ENCODE measurements at regions not wholly inside any gene's neighbourhood (a gene's known extent, or its start where the extent isn't known, plus 50 kb on each side); places are given as distances from the start of the nearest gene placed in this dataset.

- Histone ChIP-seq H3K4me3 (ENCODE audit: low read length in 3 of 3) (no peak overlapping the region), H3K9ac (ENCODE audit: low read depth in 1 of 3, low read length in 3 of 3) (no peak overlapping the region), H3K27ac (ENCODE audit: low read depth, low read length) (no peak overlapping the region), H3K4me1 (ENCODE audit: control insufficient read depth in 3 of 3, insufficient read depth in 3 of 3, low read length in 3 of 3) (no peaks in the 10 kb centered on the region), H3K27me3 (ENCODE audit: control insufficient read depth in 3 of 3, insufficient read depth in 3 of 3, low read length in 3 of 3) (peaks cover 0 to 4% (median 0%) of the 10 kb centered on the region in 3 donors), H3K9me3 (ENCODE audit: control insufficient read depth in 3 of 3, low read length in 3 of 3) (no peaks in the 10 kb centered on the region), H3K36me3 (ENCODE audit: control insufficient read depth in 3 of 3, insufficient read depth in 3 of 3, low read length in 3 of 3) (no peaks in the 10 kb centered on the region)
Observed at GRCh38 chr2:118279005-118279404, 190.7 kb downstream of the INSIG2 start.

- no peak overlapping the region for H3K27ac ChIP-seq (ENCODE audit: low read depth, low read length)
- H3K27me3 ChIP-seq (ENCODE audit: control insufficient read depth in 3 of 3, insufficient read depth in 3 of 3, low read length in 3 of 3) = peaks cover 0 to 4% (median 0%) of the 10 kb centered on the region in 3 donors
- no peaks in the 10 kb centered on the region for H3K36me3 ChIP-seq (ENCODE audit: control insufficient read depth in 3 of 3, insufficient read depth in 3 of 3, low read length in 3 of 3)
- no peak overlapping the region for H3K4me3 ChIP-seq (ENCODE audit: low read length in 3 of 3)
- no peaks in the 10 kb centered on the region for H3K4me1 ChIP-seq (ENCODE audit: control insufficient read depth in 3 of 3, insufficient read depth in 3 of 3, low read length in 3 of 3)
- no peak overlapping the region for H3K9ac ChIP-seq (ENCODE audit: low read depth in 1 of 3, low read length in 3 of 3)
- no peaks in the 10 kb centered on the region for H3K9me3 ChIP-seq (ENCODE audit: control insufficient read depth in 3 of 3, low read length in 3 of 3)
Observed at GRCh38 chr2:118278046-118278445, 189.8 kb downstream of the INSIG2 start.

GRCh38 chr2:118274841-118275510 is 186.7 kb downstream of the INSIG2 start:
- no peak overlapping the region for H3K4me3 ChIP-seq (ENCODE audit: low read length in 3 of 3)
- H3K27ac ChIP-seq (ENCODE audit: low read depth, low read length) = no peak overlapping the region
- no peaks in the 10 kb centered on the region for H3K9me3 ChIP-seq (ENCODE audit: control insufficient read depth in 3 of 3, low read length in 3 of 3)
- H3K4me1 ChIP-seq (ENCODE audit: control insufficient read depth in 3 of 3, insufficient read depth in 3 of 3, low read length in 3 of 3) = no peaks in the 10 kb centered on the region
- H3K36me3 ChIP-seq (ENCODE audit: control insufficient read depth in 3 of 3, insufficient read depth in 3 of 3, low read length in 3 of 3) = no peaks in the 10 kb centered on the region
- H3K27me3 ChIP-seq (ENCODE audit: control insufficient read depth in 3 of 3, insufficient read depth in 3 of 3, low read length in 3 of 3) = peaks cover 0 to 4% (median 0%) of the 10 kb centered on the region in 3 donors
- H3K9ac ChIP-seq (ENCODE audit: low read depth in 1 of 3, low read length in 3 of 3) = no peak overlapping the region

GRCh38 chr2:118272391-118272790 is 184.1 kb downstream of the INSIG2 start:
- no peak overlapping the region for H3K4me3 ChIP-seq (ENCODE audit: low read length in 3 of 3)
- H3K4me1 ChIP-seq (ENCODE audit: control insufficient read depth in 3 of 3, insufficient read depth in 3 of 3, low read length in 3 of 3) = peaks cover 0 to 3% (median 0%) of the 10 kb centered on the region in 3 donors
- H3K36me3 ChIP-seq (ENCODE audit: control insufficient read depth in 3 of 3, insufficient read depth in 3 of 3, low read length in 3 of 3) = no peaks in the 10 kb centered on the region
- H3K27me3 ChIP-seq (ENCODE audit: control insufficient read depth in 3 of 3, insufficient read depth in 3 of 3, low read length in 3 of 3) = no peaks in the 10 kb centered on the region
- no peak overlapping the region for H3K9ac ChIP-seq (ENCODE audit: low read depth in 1 of 3, low read length in 3 of 3)
- H3K27ac ChIP-seq (ENCODE audit: low read depth, low read length) = no peak overlapping the region
- no peaks in the 10 kb centered on the region for H3K9me3 ChIP-seq (ENCODE audit: control insufficient read depth in 3 of 3, low read length in 3 of 3)

GRCh38 chr2:118269408-118270051 is 181.3 kb downstream of the INSIG2 start:
- Histone ChIP-seq H3K36me3 (ENCODE audit: control insufficient read depth in 3 of 3, insufficient read depth in 3 of 3, low read length in 3 of 3) (no peaks in the 10 kb centered on the region), H3K27ac (ENCODE audit: low read depth, low read length) (no peak overlapping the region), H3K4me1 (ENCODE audit: control insufficient read depth in 3 of 3, insufficient read depth in 3 of 3, low read length in 3 of 3) (peaks cover 0 to 3% (median 0%) of the 10 kb centered on the region in 3 donors), H3K9me3 (ENCODE audit: control insufficient read depth in 3 of 3, low read length in 3 of 3) (no peaks in the 10 kb centered on the region), H3K27me3 (ENCODE audit: control insufficient read depth in 3 of 3, insufficient read depth in 3 of 3, low read length in 3 of 3) (no peaks in the 10 kb centered on the region), H3K4me3 (ENCODE audit: low read length in 3 of 3) (no peak overlapping the region), H3K9ac (ENCODE audit: low read depth in 1 of 3, low read length in 3 of 3) (no peak overlapping the region)

GRCh38 chr2:118268268-118268667 is 180.0 kb downstream of the INSIG2 start:
- no peak overlapping the region for H3K9ac ChIP-seq (ENCODE audit: low read depth in 1 of 3, low read length in 3 of 3)
- H3K27ac ChIP-seq (ENCODE audit: low read depth, low read length) = no peak overlapping the region
- H3K27me3 ChIP-seq (ENCODE audit: control insufficient read depth in 3 of 3, insufficient read depth in 3 of 3, low read length in 3 of 3) = no peaks in the 10 kb centered on the region
- peaks cover 0 to 3% (median 0%) of the 10 kb centered on the region in 3 donors for H3K4me1 ChIP-seq (ENCODE audit: control insufficient read depth in 3 of 3, insufficient read depth in 3 of 3, low read length in 3 of 3)
- no peaks in the 10 kb centered on the region for H3K9me3 ChIP-seq (ENCODE audit: control insufficient read depth in 3 of 3, low read length in 3 of 3)
- H3K4me3 ChIP-seq (ENCODE audit: low read length in 3 of 3) = no peak overlapping the region
- H3K36me3 ChIP-seq (ENCODE audit: control insufficient read depth in 3 of 3, insufficient read depth in 3 of 3, low read length in 3 of 3) = no peaks in the 10 kb centered on the region

GRCh38 chr2:118265873-118266455 is 177.7 kb downstream of the INSIG2 start:
- peaks cover 0 to 2% (median 0%) of the 10 kb centered on the region in 3 donors for H3K9me3 ChIP-seq (ENCODE audit: control insufficient read depth in 3 of 3, low read length in 3 of 3)
- H3K27ac ChIP-seq (ENCODE audit: low read depth, low read length) = no peak overlapping the region
- H3K27me3 ChIP-seq (ENCODE audit: control insufficient read depth in 3 of 3, insufficient read depth in 3 of 3, low read length in 3 of 3) = no peaks in the 10 kb centered on the region
- H3K9ac ChIP-seq (ENCODE audit: low read depth in 1 of 3, low read length in 3 of 3) = no peak overlapping the region
- H3K4me1 ChIP-seq (ENCODE audit: control insufficient read depth in 3 of 3, insufficient read depth in 3 of 3, low read length in 3 of 3) = peaks cover 0 to 3% (median 0%) of the 10 kb centered on the region in 3 donors
- no peaks in the 10 kb centered on the region for H3K36me3 ChIP-seq (ENCODE audit: control insufficient read depth in 3 of 3, insufficient read depth in 3 of 3, low read length in 3 of 3)
- no peak overlapping the region for H3K4me3 ChIP-seq (ENCODE audit: low read length in 3 of 3)

- no peak overlapping the region for H3K4me3 ChIP-seq (ENCODE audit: low read length in 3 of 3)
- no peak overlapping the region for H3K9ac ChIP-seq (ENCODE audit: low read depth in 1 of 3, low read length in 3 of 3)
- H3K27me3 ChIP-seq (ENCODE audit: control insufficient read depth in 3 of 3, insufficient read depth in 3 of 3, low read length in 3 of 3) = no peaks in the 10 kb centered on the region
- peaks cover 0 to under 1% (median 0%) of the 10 kb centered on the region in 3 donors for H3K4me1 ChIP-seq (ENCODE audit: control insufficient read depth in 3 of 3, insufficient read depth in 3 of 3, low read length in 3 of 3)
- H3K27ac ChIP-seq (ENCODE audit: low read depth, low read length) = no peak overlapping the region
- peaks cover 0 to 6% (median 0%) of the 10 kb centered on the region in 3 donors for H3K9me3 ChIP-seq (ENCODE audit: control insufficient read depth in 3 of 3, low read length in 3 of 3)
- no peaks in the 10 kb centered on the region for H3K36me3 ChIP-seq (ENCODE audit: control insufficient read depth in 3 of 3, insufficient read depth in 3 of 3, low read length in 3 of 3)
Observed at GRCh38 chr2:118264232-118264990, 176.1 kb downstream of the INSIG2 start.

- H3K9me3 ChIP-seq (ENCODE audit: control insufficient read depth in 3 of 3, low read length in 3 of 3) = peaks cover 0 to 13% (median 0%) of the 10 kb centered on the region in 3 donors
- H3K36me3 ChIP-seq (ENCODE audit: control insufficient read depth in 3 of 3, insufficient read depth in 3 of 3, low read length in 3 of 3) = no peaks in the 10 kb centered on the region
- H3K9ac ChIP-seq (ENCODE audit: low read depth in 1 of 3, low read length in 3 of 3) = no peak overlapping the region
- no peak overlapping the region for H3K27ac ChIP-seq (ENCODE audit: low read depth, low read length)
- no peak overlapping the region for H3K4me3 ChIP-seq (ENCODE audit: low read length in 3 of 3)
- H3K4me1 ChIP-seq (ENCODE audit: control insufficient read depth in 3 of 3, insufficient read depth in 3 of 3, low read length in 3 of 3) = no peaks in the 10 kb centered on the region
- peaks cover 0 to 3% (median 0%) of the 10 kb centered on the region in 3 donors for H3K27me3 ChIP-seq (ENCODE audit: control insufficient read depth in 3 of 3, insufficient read depth in 3 of 3, low read length in 3 of 3)
Observed at GRCh38 chr2:118257696-118258095, 169.4 kb downstream of the INSIG2 start.

Measured in skeletal muscle tissue (tissue), 3 donors.